GM23338 (cell line): ENCODE measurements at regions not wholly inside any gene's neighbourhood (a gene's known extent, or its start where the extent isn't known, plus 50 kb on each side); places are given as distances from the start of the nearest gene placed in this dataset.

Experiments
- CREB1 ChIP-seq: fragments of 250-450 bp; sonication (Bioruptor Pico); IDR thresholded peaks from 2 replicates; pipeline ENCODE4 v1.5.0; 2020; ENCODE audit warnings: low read depth, mild to moderate bottlenecking, moderate library complexity
- CTCF ChIP-seq, 2 experiments: fragments of 200-600 bp in 1 of 2; sonication (generic) in 1 of 2; conservative IDR thresholded peaks; 2 replicates each; pipeline versions ENCODE4 v1.5.1 to v1.6.1; 2016 to 2017; ENCODE audit warnings: antibody characterized with exemption in 2 of 2, low read depth in 2 of 2, mild to moderate bottlenecking in 2 of 2, moderate library complexity in 1 of 2
- ETS1 ChIP-seq: IDR thresholded peaks from 2 replicates; pipeline ENCODE4 v1.6.1; 2016; ENCODE audit warnings: antibody characterized with exemption
- EZH2 ChIP-seq: fragments of 200-600 bp; sonication (generic); IDR thresholded peaks from one replicate; pipeline ENCODE4 v1.8.0; 2017; ENCODE audit warnings: antibody characterized with exemption, mild to moderate bottlenecking, low read depth; ENCODE audit not compliant: unreplicated experiment
- EZH2phosphoT487 ChIP-seq: fragments of 200-600 bp; sonication (generic); IDR thresholded peaks from one replicate; pipeline ENCODE4 v1.8.1; 2018; ENCODE audit warnings: antibody characterized with exemption; ENCODE audit not compliant: unreplicated experiment
- JUNB ChIP-seq: IDR thresholded peaks from one replicate; pipeline ENCODE4 v1.6.1; 2016; ENCODE audit warnings: antibody characterized with exemption; ENCODE audit not compliant: unreplicated experiment
- NANOG ChIP-seq: IDR thresholded peaks from 2 replicates; pipeline ENCODE4 v1.6.1; 2016; ENCODE audit warnings: antibody characterized with exemption, borderline replicate concordance
- POLR2AphosphoS5 ChIP-seq: IDR thresholded peaks from 2 replicates; pipeline ENCODE4 v1.6.1; 2016; ENCODE audit warnings: antibody characterized with exemption, low read depth
- STAT1 ChIP-seq: IDR thresholded peaks from one replicate; pipeline ENCODE4 v1.6.1; 2016; ENCODE audit warnings: antibody characterized with exemption; ENCODE audit not compliant: unreplicated experiment
- ZNF114 ChIP-seq: fragments of 250-450 bp; sonication (Bioruptor Pico); IDR thresholded peaks from 2 replicates; pipeline ENCODE4 v1.5.0; 2020; ENCODE audit warnings: mild to moderate bottlenecking, moderate library complexity
- ZNF331 ChIP-seq: fragments of 250-450 bp; sonication (Bioruptor Pico); IDR thresholded peaks from 2 replicates; pipeline ENCODE4 v1.5.0; 2020; ENCODE audit warnings: low read depth, mild to moderate bottlenecking, moderate library complexity
- TF ChIP-seq, protein P1 (sequence below): IDR thresholded peaks from one replicate; pipeline ENCODE4 v1.6.1; 2018; ENCODE audit warnings: antibody characterized with exemption; ENCODE audit not compliant: unreplicated experiment
- TF ChIP-seq, protein P2 (sequence below): fragments of 250-450 bp; sonication (Bioruptor Pico); IDR thresholded peaks from 2 replicates; pipeline ENCODE4 v1.5.0; 2020; ENCODE audit warnings: mild to moderate bottlenecking, moderate library complexity

DNA sequence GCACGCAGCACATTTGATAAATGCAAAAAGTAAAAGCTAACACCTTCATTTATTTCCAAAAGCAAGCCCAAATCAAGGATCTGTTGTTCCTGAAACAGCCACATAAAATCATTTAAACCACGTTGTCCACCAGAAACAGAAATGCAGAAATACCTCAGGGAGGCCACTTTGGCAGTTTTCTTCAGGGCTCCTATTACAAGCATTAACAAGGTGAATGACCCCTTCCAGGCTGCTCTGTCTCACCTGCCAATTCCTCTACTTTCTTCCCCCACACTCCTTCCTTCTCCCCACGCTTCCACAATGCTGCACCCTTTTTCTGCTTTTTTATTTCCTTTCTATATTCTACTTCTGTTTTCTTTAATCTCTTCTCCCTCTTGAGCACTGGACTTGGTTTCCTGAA is 55.0 kb upstream of the PTGFRN start:
- no peak for TF ChIP-seq CTCF (conservative IDR thresholded peaks at IDR 0.05; ENCODE audit: low read depth in 2 of 2)
- no peak for TF ChIP-seq STAT1
- TF ChIP-seq, protein P1, sequence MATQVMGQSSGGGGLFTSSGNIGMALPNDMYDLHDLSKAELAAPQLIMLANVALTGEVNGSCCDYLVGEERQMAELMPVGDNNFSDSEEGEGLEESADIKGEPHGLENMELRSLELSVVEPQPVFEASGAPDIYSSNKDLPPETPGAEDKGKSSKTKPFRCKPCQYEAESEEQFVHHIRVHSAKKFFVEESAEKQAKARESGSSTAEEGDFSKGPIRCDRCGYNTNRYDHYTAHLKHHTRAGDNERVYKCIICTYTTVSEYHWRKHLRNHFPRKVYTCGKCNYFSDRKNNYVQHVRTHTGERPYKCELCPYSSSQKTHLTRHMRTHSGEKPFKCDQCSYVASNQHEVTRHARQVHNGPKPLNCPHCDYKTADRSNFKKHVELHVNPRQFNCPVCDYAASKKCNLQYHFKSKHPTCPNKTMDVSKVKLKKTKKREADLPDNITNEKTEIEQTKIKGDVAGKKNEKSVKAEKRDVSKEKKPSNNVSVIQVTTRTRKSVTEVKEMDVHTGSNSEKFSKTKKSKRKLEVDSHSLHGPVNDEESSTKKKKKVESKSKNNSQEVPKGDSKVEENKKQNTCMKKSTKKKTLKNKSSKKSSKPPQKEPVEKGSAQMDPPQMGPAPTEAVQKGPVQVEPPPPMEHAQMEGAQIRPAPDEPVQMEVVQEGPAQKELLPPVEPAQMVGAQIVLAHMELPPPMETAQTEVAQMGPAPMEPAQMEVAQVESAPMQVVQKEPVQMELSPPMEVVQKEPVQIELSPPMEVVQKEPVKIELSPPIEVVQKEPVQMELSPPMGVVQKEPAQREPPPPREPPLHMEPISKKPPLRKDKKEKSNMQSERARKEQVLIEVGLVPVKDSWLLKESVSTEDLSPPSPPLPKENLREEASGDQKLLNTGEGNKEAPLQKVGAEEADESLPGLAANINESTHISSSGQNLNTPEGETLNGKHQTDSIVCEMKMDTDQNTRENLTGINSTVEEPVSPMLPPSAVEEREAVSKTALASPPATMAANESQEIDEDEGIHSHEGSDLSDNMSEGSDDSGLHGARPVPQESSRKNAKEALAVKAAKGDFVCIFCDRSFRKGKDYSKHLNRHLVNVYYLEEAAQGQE, result no peak
- no peak for TF ChIP-seq EZH2phosphoT487
- no peak for TF ChIP-seq EZH2
- TF ChIP-seq CREB1 (CRISPR knock-in tag), result no peak
- TF ChIP-seq POLR2AphosphoS5, result no peak
- no peak for TF ChIP-seq ETS1
- TF ChIP-seq JUNB, result no peak
- TF ChIP-seq NANOG, result no peak
- TF ChIP-seq ZNF114 (CRISPR knock-in tag), result no peak
- TF ChIP-seq, protein P2, sequence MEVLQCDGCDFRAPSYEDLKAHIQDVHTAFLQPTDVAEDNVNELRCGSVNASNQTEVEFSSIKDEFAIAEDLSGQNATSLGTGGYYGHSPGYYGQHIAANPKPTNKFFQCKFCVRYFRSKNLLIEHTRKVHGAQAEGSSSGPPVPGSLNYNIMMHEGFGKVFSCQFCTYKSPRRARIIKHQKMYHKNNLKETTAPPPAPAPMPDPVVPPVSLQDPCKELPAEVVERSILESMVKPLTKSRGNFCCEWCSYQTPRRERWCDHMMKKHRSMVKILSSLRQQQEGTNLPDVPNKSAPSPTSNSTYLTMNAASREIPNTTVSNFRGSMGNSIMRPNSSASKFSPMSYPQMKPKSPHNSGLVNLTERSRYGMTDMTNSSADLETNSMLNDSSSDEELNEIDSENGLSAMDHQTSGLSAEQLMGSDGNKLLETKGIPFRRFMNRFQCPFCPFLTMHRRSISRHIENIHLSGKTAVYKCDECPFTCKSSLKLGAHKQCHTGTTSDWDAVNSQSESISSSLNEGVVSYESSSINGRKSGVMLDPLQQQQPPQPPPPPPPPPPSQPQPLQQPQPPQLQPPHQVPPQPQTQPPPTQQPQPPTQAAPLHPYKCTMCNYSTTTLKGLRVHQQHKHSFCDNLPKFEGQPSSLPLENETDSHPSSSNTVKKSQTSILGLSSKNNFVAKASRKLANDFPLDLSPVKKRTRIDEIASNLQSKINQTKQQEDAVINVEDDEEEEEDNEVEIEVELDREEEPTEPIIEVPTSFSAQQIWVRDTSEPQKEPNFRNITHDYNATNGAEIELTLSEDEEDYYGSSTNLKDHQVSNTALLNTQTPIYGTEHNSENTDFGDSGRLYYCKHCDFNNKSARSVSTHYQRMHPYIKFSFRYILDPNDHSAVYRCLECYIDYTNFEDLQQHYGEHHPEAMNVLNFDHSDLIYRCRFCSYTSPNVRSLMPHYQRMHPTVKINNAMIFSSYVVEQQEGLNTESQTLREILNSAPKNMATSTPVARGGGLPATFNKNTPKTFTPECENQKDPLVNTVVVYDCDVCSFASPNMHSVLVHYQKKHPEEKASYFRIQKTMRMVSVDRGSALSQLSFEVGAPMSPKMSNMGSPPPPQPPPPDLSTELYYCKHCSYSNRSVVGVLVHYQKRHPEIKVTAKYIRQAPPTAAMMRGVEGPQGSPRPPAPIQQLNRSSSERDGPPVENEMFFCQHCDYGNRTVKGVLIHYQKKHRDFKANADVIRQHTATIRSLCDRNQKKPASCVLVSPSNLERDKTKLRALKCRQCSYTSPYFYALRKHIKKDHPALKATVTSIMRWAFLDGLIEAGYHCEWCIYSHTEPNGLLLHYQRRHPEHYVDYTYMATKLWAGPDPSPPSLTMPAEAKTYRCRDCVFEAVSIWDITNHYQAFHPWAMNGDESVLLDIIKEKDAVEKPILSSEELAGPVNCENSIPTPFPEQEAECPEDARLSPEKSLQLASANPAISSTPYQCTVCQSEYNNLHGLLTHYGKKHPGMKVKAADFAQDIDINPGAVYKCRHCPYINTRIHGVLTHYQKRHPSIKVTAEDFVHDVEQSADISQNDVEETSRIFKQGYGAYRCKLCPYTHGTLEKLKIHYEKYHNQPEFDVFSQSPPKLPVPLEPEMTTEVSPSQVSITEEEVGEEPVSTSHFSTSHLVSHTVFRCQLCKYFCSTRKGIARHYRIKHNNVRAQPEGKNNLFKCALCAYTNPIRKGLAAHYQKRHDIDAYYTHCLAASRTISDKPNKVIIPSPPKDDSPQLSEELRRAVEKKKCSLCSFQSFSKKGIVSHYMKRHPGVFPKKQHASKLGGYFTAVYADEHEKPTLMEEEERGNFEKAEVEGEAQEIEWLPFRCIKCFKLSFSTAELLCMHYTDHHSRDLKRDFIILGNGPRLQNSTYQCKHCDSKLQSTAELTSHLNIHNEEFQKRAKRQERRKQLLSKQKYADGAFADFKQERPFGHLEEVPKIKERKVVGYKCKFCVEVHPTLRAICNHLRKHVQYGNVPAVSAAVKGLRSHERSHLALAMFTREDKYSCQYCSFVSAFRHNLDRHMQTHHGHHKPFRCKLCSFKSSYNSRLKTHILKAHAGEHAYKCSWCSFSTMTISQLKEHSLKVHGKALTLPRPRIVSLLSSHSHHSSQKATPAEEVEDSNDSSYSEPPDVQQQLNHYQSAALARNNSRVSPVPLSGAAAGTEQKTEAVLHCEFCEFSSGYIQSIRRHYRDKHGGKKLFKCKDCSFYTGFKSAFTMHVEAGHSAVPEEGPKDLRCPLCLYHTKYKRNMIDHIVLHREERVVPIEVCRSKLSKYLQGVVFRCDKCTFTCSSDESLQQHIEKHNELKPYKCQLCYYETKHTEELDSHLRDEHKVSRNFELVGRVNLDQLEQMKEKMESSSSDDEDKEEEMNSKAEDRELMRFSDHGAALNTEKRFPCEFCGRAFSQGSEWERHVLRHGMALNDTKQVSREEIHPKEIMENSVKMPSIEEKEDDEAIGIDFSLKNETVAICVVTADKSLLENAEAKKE, result 0 out of 2 replicates have a peak, but pooled peaks have one; percentile 16
- no peak for TF ChIP-seq ZNF331 (CRISPR knock-in tag)
